ENCODE measurements at regions not wholly inside any gene's neighbourhood (a gene's known extent, or its start where the extent isn't known, plus 50 kb on each side); places are given as distances from the start of the nearest gene placed in this dataset.

DNA sequence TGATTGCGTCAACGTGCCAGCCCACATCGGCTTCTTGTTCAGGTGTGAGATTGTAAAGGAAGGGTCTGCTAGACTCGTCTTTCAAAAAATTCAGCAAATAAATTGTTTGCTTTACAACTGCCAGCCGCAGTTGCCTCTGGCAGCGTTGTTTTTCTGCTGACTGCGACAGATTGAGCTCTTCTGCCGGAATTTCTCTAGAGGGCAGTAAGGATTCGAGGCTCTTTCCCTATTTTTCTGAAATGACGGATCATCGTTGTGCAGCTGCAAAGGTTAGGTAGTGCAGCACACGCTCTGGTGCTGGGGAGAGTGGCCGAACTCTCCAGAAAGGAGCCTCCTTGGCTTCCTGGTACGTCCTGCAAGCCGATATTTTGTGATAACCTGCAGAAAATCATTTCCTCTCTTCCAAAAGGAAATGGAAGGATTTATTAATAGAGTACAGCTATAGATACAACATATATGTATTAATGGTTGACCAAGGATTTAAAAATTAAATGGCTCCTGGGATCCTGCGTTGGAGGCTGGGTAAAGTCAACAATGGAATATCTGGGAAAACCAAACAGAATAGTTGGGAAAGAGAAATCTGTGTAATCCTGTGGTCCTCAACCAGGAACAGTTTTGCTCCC is 121.9 kb upstream of the ZFP64 start:
- TF ChIP-seq, protein P1, sequence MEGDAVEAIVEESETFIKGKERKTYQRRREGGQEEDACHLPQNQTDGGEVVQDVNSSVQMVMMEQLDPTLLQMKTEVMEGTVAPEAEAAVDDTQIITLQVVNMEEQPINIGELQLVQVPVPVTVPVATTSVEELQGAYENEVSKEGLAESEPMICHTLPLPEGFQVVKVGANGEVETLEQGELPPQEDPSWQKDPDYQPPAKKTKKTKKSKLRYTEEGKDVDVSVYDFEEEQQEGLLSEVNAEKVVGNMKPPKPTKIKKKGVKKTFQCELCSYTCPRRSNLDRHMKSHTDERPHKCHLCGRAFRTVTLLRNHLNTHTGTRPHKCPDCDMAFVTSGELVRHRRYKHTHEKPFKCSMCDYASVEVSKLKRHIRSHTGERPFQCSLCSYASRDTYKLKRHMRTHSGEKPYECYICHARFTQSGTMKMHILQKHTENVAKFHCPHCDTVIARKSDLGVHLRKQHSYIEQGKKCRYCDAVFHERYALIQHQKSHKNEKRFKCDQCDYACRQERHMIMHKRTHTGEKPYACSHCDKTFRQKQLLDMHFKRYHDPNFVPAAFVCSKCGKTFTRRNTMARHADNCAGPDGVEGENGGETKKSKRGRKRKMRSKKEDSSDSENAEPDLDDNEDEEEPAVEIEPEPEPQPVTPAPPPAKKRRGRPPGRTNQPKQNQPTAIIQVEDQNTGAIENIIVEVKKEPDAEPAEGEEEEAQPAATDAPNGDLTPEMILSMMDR (conservative IDR thresholded peaks at IDR 0.05) = peak; percentile 41; the same call in 1 of the 2 replicates
- TF ChIP-seq EZH2 (IDR thresholded peaks at IDR 0.05; ENCODE audit: low read depth) = no peak

All from PC-9 (cell line).